ENCODE measurements at regions not wholly inside any gene's neighbourhood (a gene's known extent, or its start where the extent isn't known, plus 50 kb on each side); places are given as distances from the start of the nearest gene placed in this dataset.

- Mint-ChIP-seq H3K27ac (no peak overlapping the region), H3K4me1 (peaks cover 0 to 8% (median 3%) of the 10 kb centered on the region in 4 donors), H3K9me3 (peaks cover 0 to 2% (median 0%) of the 10 kb centered on the region in 7 donors), H3K4me3 (no peak overlapping the region), H3K36me3 (no peaks in the 10 kb centered on the region), H3K27me3 (peaks cover 26% of the 10 kb centered on the region)
- no peaks in the 10 kb centered on the region for H3K27me3 ChIP-seq (ENCODE audit: control insufficient read depth, insufficient read depth, low read length)
- no peaks in the 10 kb centered on the region for H3K9me3 ChIP-seq (ENCODE audit: control insufficient read depth in 2 of 2, low read length in 2 of 2)
- H3K4me1 ChIP-seq (ENCODE audit: control insufficient read depth, insufficient read depth, low read length, poor library complexity, severe bottlenecking): peaks cover 5% of the 10 kb centered on the region
- H3K36me3 ChIP-seq (ENCODE audit: control insufficient read depth, insufficient read depth, low read length): no peaks in the 10 kb centered on the region
- ATAC-seq (ENCODE audit: low read depth in 2 of 2): no peak
- H3K4me3 ChIP-seq (ENCODE audit: low read depth, low read length): no peak overlapping the region
- no peak overlapping the region for H3K27ac ChIP-seq (ENCODE audit: insufficient read depth, low read length, poor library complexity, severe bottlenecking)
- DNase-seq: no peak
Observed at GRCh38 chr19:31107096-31107495, 242.1 kb downstream of the TSHZ3 start.

- H3K4me3 Mint-ChIP-seq: no peak overlapping the region
- no peaks in the 10 kb centered on the region for H3K27me3 ChIP-seq (ENCODE audit: control insufficient read depth, insufficient read depth, low read length)
- H3K36me3 ChIP-seq (ENCODE audit: control insufficient read depth, insufficient read depth, low read length): no peaks in the 10 kb centered on the region
- peaks cover 0 to 2% (median 0%) of the 10 kb centered on the region in 7 donors for H3K9me3 Mint-ChIP-seq
- no peak overlapping the region for H3K27ac ChIP-seq (ENCODE audit: insufficient read depth, low read length, poor library complexity, severe bottlenecking)
- H3K27me3 Mint-ChIP-seq: peaks cover 18% of the 10 kb centered on the region
- H3K27ac Mint-ChIP-seq: no peak overlapping the region
- H3K4me3 ChIP-seq (ENCODE audit: low read depth, low read length): no peak overlapping the region
- H3K36me3 Mint-ChIP-seq: no peaks in the 10 kb centered on the region
- DNase-seq: no peak
- H3K4me1 ChIP-seq (ENCODE audit: control insufficient read depth, insufficient read depth, low read length, poor library complexity, severe bottlenecking): peaks cover 5% of the 10 kb centered on the region
- peaks cover 0 to 8% (median 1%) of the 10 kb centered on the region in 4 donors for H3K4me1 Mint-ChIP-seq
- ATAC-seq (ENCODE audit: low read depth in 2 of 2): no peak
- no peaks in the 10 kb centered on the region for H3K9me3 ChIP-seq (ENCODE audit: control insufficient read depth in 2 of 2, low read length in 2 of 2)
Observed at GRCh38 chr19:31105761-31106160, 243.5 kb downstream of the TSHZ3 start.

- no peaks in the 10 kb centered on the region for H3K36me3 ChIP-seq (ENCODE audit: control insufficient read depth, insufficient read depth, low read length)
- H3K4me1 ChIP-seq (ENCODE audit: control insufficient read depth, insufficient read depth, low read length, poor library complexity, severe bottlenecking): no peaks in the 10 kb centered on the region
- no peaks in the 10 kb centered on the region for H3K27me3 ChIP-seq (ENCODE audit: control insufficient read depth, insufficient read depth, low read length)
- H3K4me3 ChIP-seq (ENCODE audit: low read depth, low read length): no peak overlapping the region
- no peaks in the 10 kb centered on the region for H3K9me3 ChIP-seq (ENCODE audit: control insufficient read depth in 2 of 2, low read length in 2 of 2)
- DNase-seq: no peak
- H3K27me3 Mint-ChIP-seq: peaks cover 13% of the 10 kb centered on the region
- no peak overlapping the region for H3K27ac Mint-ChIP-seq
- no peaks in the 10 kb centered on the region for H3K36me3 Mint-ChIP-seq
- no peak overlapping the region for H3K4me3 Mint-ChIP-seq
- H3K4me1 Mint-ChIP-seq: peaks cover 0 to 4% (median 0%) of the 10 kb centered on the region in 4 donors
- no peaks in the 10 kb centered on the region for H3K9me3 Mint-ChIP-seq
- H3K27ac ChIP-seq (ENCODE audit: insufficient read depth, low read length, poor library complexity, severe bottlenecking): no peak overlapping the region
- no peak for ATAC-seq (ENCODE audit: low read depth in 2 of 2)
Observed at GRCh38 chr19:31104451-31104850, 244.8 kb downstream of the TSHZ3 start.

- no peaks in the 10 kb centered on the region for H3K9me3 ChIP-seq (ENCODE audit: control insufficient read depth in 2 of 2, low read length in 2 of 2)
- Mint-ChIP-seq H3K9me3 (no peaks in the 10 kb centered on the region), H3K27ac (no peak overlapping the region), H3K27me3 (peaks cover 13% of the 10 kb centered on the region), H3K4me3 (no peak overlapping the region), H3K4me1 (no peaks in the 10 kb centered on the region), H3K36me3 (no peaks in the 10 kb centered on the region)
- no peaks in the 10 kb centered on the region for H3K4me1 ChIP-seq (ENCODE audit: control insufficient read depth, insufficient read depth, low read length, poor library complexity, severe bottlenecking)
- H3K27me3 ChIP-seq (ENCODE audit: control insufficient read depth, insufficient read depth, low read length): no peaks in the 10 kb centered on the region
- no peak overlapping the region for H3K4me3 ChIP-seq (ENCODE audit: low read depth, low read length)
- DNase-seq: no peak
- H3K27ac ChIP-seq (ENCODE audit: insufficient read depth, low read length, poor library complexity, severe bottlenecking): no peak overlapping the region
- H3K36me3 ChIP-seq (ENCODE audit: control insufficient read depth, insufficient read depth, low read length): no peaks in the 10 kb centered on the region
- no peak for ATAC-seq (ENCODE audit: low read depth in 2 of 2)
Observed at GRCh38 chr19:31103228-31103627, 246.0 kb downstream of the TSHZ3 start.

- Histone ChIP-seq H3K4me1 (ENCODE audit: control insufficient read depth, insufficient read depth, low read length, poor library complexity, severe bottlenecking) (no peaks in the 10 kb centered on the region), H3K27me3 (ENCODE audit: control insufficient read depth, insufficient read depth, low read length) (no peaks in the 10 kb centered on the region), H3K36me3 (ENCODE audit: control insufficient read depth, insufficient read depth, low read length) (no peaks in the 10 kb centered on the region), H3K4me3 (ENCODE audit: low read depth, low read length) (no peak overlapping the region), H3K27ac (ENCODE audit: insufficient read depth, low read length, poor library complexity, severe bottlenecking) (no peak overlapping the region), H3K9me3 (ENCODE audit: control insufficient read depth in 2 of 2, low read length in 2 of 2) (no peaks in the 10 kb centered on the region)
- H3K27ac Mint-ChIP-seq: no peak overlapping the region
- H3K36me3 Mint-ChIP-seq: no peaks in the 10 kb centered on the region
- no peaks in the 10 kb centered on the region for H3K9me3 Mint-ChIP-seq
- ATAC-seq (ENCODE audit: low read depth in 2 of 2): no peak
- no peaks in the 10 kb centered on the region for H3K4me1 Mint-ChIP-seq
- H3K4me3 Mint-ChIP-seq: no peak overlapping the region
- no peak for DNase-seq
- H3K27me3 Mint-ChIP-seq: peaks cover 13% of the 10 kb centered on the region
Observed at GRCh38 chr19:31102674-31103073, 246.6 kb downstream of the TSHZ3 start.

GRCh38 chr19:31100981-31101380 is 248.3 kb downstream of the TSHZ3 start:
- Histone ChIP-seq H3K27me3 (ENCODE audit: control insufficient read depth, insufficient read depth, low read length) (no peaks in the 10 kb centered on the region), H3K4me1 (ENCODE audit: control insufficient read depth, insufficient read depth, low read length, poor library complexity, severe bottlenecking) (no peaks in the 10 kb centered on the region), H3K4me3 (ENCODE audit: low read depth, low read length) (no peak overlapping the region), H3K36me3 (ENCODE audit: control insufficient read depth, insufficient read depth, low read length) (no peaks in the 10 kb centered on the region), H3K27ac (ENCODE audit: insufficient read depth, low read length, poor library complexity, severe bottlenecking) (no peak overlapping the region), H3K9me3 (ENCODE audit: control insufficient read depth in 2 of 2, low read length in 2 of 2) (no peaks in the 10 kb centered on the region)
- DNase-seq (no peak), ATAC-seq (ENCODE audit: low read depth in 2 of 2) (no peak)
- Mint-ChIP-seq H3K9me3 (peaks cover 0 to 2% (median 0%) of the 10 kb centered on the region in 7 donors), H3K4me1 (no peaks in the 10 kb centered on the region), H3K4me3 (no peak overlapping the region), H3K36me3 (no peaks in the 10 kb centered on the region), H3K27ac (no peak overlapping the region), H3K27me3 (peaks cover 13% of the 10 kb centered on the region)

GRCh38 chr19:31100206-31100590 is 249.0 kb downstream of the TSHZ3 start:
- no peaks in the 10 kb centered on the region for H3K36me3 ChIP-seq (ENCODE audit: control insufficient read depth, insufficient read depth, low read length)
- peaks cover 7% of the 10 kb centered on the region for H3K27me3 Mint-ChIP-seq
- no peaks in the 10 kb centered on the region for H3K27me3 ChIP-seq (ENCODE audit: control insufficient read depth, insufficient read depth, low read length)
- ATAC-seq (ENCODE audit: low read depth in 2 of 2) (no peak), DNase-seq (no peak)
- no peak overlapping the region for H3K4me3 Mint-ChIP-seq
- H3K4me1 Mint-ChIP-seq: no peaks in the 10 kb centered on the region
- H3K9me3 ChIP-seq (ENCODE audit: control insufficient read depth in 2 of 2, low read length in 2 of 2): no peaks in the 10 kb centered on the region
- H3K9me3 Mint-ChIP-seq: peaks cover 0 to 4% (median 0%) of the 10 kb centered on the region in 7 donors
- H3K4me3 ChIP-seq (ENCODE audit: low read depth, low read length): no peak overlapping the region
- no peak overlapping the region for H3K27ac ChIP-seq (ENCODE audit: insufficient read depth, low read length, poor library complexity, severe bottlenecking)
- no peaks in the 10 kb centered on the region for H3K36me3 Mint-ChIP-seq
- H3K27ac Mint-ChIP-seq: no peak overlapping the region
- H3K4me1 ChIP-seq (ENCODE audit: control insufficient read depth, insufficient read depth, low read length, poor library complexity, severe bottlenecking): no peaks in the 10 kb centered on the region

GRCh38 chr19:31099515-31100205 is 249.6 kb downstream of the TSHZ3 start:
- Histone ChIP-seq H3K36me3 (ENCODE audit: control insufficient read depth, insufficient read depth, low read length) (no peaks in the 10 kb centered on the region), H3K9me3 (ENCODE audit: control insufficient read depth in 2 of 2, low read length in 2 of 2) (no peaks in the 10 kb centered on the region), H3K27ac (ENCODE audit: insufficient read depth, low read length, poor library complexity, severe bottlenecking) (no peak overlapping the region), H3K4me3 (ENCODE audit: low read depth, low read length) (no peak overlapping the region), H3K27me3 (ENCODE audit: control insufficient read depth, insufficient read depth, low read length) (no peaks in the 10 kb centered on the region), H3K4me1 (ENCODE audit: control insufficient read depth, insufficient read depth, low read length, poor library complexity, severe bottlenecking) (no peaks in the 10 kb centered on the region)
- Mint-ChIP-seq H3K9me3 (peaks cover 0 to 5% (median 0%) of the 10 kb centered on the region in 7 donors), H3K27me3 (peaks cover 4% of the 10 kb centered on the region), H3K27ac (no peak overlapping the region), H3K4me1 (no peaks in the 10 kb centered on the region), H3K4me3 (no peak overlapping the region), H3K36me3 (no peaks in the 10 kb centered on the region)
- DNase-seq: no peak
- ATAC-seq (ENCODE audit: low read depth in 2 of 2): no peak

Measured in CD4-positive, CD25-positive, alpha-beta regulatory T cell (primary cell).